OCI-LY3 (cell line): ENCODE measurements at regions not wholly inside any gene's neighbourhood (a gene's known extent, or its start where the extent isn't known, plus 50 kb on each side); places are given as distances from the start of the nearest gene placed in this dataset.

ENCODE experiments used
- EZH2phosphoT487 ChIP-seq: fragments of 200-600 bp; shearing (Covaris generic); IDR thresholded peaks from 2 replicates; pipeline ENCODE4 v1.6.1; 2018; ENCODE audit warnings: antibody characterized with exemption, mixed run types, low read depth
- TF ChIP-seq, protein P1 (sequence below): fragments of 200-600, 300-600 bp; sonication (generic); IDR thresholded peaks from 2 replicates; pipeline ENCODE4 v1.5.1; 2014; ENCODE audit warnings: antibody characterized with exemption, low read length, low read depth

DNA sequence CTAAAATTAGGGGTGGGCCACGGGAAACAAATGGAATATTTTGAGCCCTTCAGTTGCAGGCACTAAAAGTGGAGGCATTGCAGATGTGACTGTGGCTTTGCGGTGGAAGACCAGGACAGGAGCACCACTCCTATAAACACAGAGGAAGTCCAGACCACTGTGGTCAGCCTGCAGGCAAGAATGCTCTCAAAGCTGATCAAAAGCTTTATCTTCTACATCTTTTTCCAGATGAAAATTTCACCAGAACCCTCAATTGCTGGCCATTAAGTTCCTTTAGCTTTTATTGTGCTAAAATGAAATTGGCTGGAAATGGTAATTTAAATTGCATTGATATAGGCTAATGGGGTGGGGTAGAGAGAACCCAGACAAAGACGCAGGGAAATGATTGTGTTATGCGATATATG is 208.8 kb downstream of the ERCC6L2 start:
- TF ChIP-seq, protein P1, sequence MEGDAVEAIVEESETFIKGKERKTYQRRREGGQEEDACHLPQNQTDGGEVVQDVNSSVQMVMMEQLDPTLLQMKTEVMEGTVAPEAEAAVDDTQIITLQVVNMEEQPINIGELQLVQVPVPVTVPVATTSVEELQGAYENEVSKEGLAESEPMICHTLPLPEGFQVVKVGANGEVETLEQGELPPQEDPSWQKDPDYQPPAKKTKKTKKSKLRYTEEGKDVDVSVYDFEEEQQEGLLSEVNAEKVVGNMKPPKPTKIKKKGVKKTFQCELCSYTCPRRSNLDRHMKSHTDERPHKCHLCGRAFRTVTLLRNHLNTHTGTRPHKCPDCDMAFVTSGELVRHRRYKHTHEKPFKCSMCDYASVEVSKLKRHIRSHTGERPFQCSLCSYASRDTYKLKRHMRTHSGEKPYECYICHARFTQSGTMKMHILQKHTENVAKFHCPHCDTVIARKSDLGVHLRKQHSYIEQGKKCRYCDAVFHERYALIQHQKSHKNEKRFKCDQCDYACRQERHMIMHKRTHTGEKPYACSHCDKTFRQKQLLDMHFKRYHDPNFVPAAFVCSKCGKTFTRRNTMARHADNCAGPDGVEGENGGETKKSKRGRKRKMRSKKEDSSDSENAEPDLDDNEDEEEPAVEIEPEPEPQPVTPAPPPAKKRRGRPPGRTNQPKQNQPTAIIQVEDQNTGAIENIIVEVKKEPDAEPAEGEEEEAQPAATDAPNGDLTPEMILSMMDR, result no peak
- TF ChIP-seq EZH2phosphoT487, result no peak
